PC-9 (cell line): ENCODE measurements at regions not wholly inside any gene's neighbourhood (a gene's known extent, or its start where the extent isn't known, plus 50 kb on each side); places are given as distances from the start of the nearest gene placed in this dataset.

ENCODE experiments used
- BruUV-seq: library from RNA; stranded (reverse); fragments of 400-500 nt; replicated peaks from 2 replicates; lab custom pipeline; 2021; lab: Mats Ljungman, UMichigan
- CTCF ChIA-PET: fragments of 300-600 bp; sonication (Branson Sonifier 250); formaldehyde crosslinking; loops from one replicate; lab custom pipeline; 2022; ENCODE audit warnings: antibody characterized with exemption; lab: Charles Lee
- POLR2A ChIA-PET: fragments of 300-600 bp; sonication (Branson Sonifier 250); formaldehyde crosslinking; loops from one replicate; lab custom pipeline; 2022; ENCODE audit warnings: antibody characterized with exemption; ENCODE audit not compliant: unreplicated experiment; lab: Charles Lee
- DNase-seq, 2 experiments: peaks; one replicate each; pipeline versions ENCODE4 v3.0.0 to v3.0.0-alpha.2; 2015 to 2022; ENCODE audit warnings: mixed read lengths in 1 of 2
- H2AFZ ChIP-seq: fragments of 200-600 bp; sonication (generic); 2 replicates; pipeline ENCODE4 v1.8.1; 2017; ENCODE audit warnings: antibody characterized with exemption
- H3F3A ChIP-seq: fragments of 200-600 bp; sonication (generic); 2 replicates; pipeline ENCODE4 v1.8.1; 2017; ENCODE audit warnings: antibody characterized with exemption, mild to moderate bottlenecking, low read depth; ENCODE audit not compliant: insufficient read depth
- H3K27ac ChIP-seq: fragments of 200-600 bp; sonication (generic); 2 replicates; pipeline ENCODE4 v1.6.1; 2016; ENCODE audit warnings: mixed run types
- H3K27me3 ChIP-seq: fragments of 200-600 bp; sonication (generic); 2 replicates; pipeline ENCODE4 v1.6.1; 2016; ENCODE audit warnings: low read depth, mixed run types; ENCODE audit not compliant: insufficient read depth
- H3K36me3 ChIP-seq: fragments of 200-600 bp; sonication (generic); 2 replicates; pipeline ENCODE4 v1.6.1; 2016; ENCODE audit warnings: low read depth, mixed run types
- H3K4me1 ChIP-seq: fragments of 200-600 bp; sonication (generic); replicated peaks from 2 replicates; pipeline ENCODE4 v1.6.1; 2016; ENCODE audit warnings: mixed run types; ENCODE audit not compliant: insufficient read depth
- H3K4me2 ChIP-seq: fragments of 200-600 bp; sonication (generic); 2 replicates; pipeline ENCODE4 v1.6.1; 2017; ENCODE audit warnings: mixed run types
- H3K4me3 ChIP-seq: fragments of 200-600 bp; sonication (generic); 2 replicates; pipeline ENCODE4 v1.6.1; 2016; ENCODE audit warnings: mixed run types
- H3K79me2 ChIP-seq: fragments of 200-600 bp; sonication (generic); 2 replicates; pipeline ENCODE4 v1.6.1; 2017; ENCODE audit warnings: low read depth, mixed run types
- H3K9me2 ChIP-seq: fragments of 200-600 bp; sonication (generic); 2 replicates; pipeline ENCODE4 v1.8.1; 2017; ENCODE audit warnings: mild to moderate bottlenecking; ENCODE audit not compliant: insufficient read depth
- H3K9me3 ChIP-seq: fragments of 200-600 bp; sonication (generic); 2 replicates; pipeline ENCODE4 v1.8.1; 2016; ENCODE audit warnings: low read depth; ENCODE audit not compliant: insufficient read depth
- H4K20me1 ChIP-seq: fragments of 200-600 bp; sonication (generic); 2 replicates; pipeline ENCODE4 v1.8.1; 2017; ENCODE audit not compliant: insufficient read depth
- CTCF ChIP-seq: fragments of 200-600 bp; sonication (generic); conservative IDR thresholded peaks from 2 replicates; pipeline ENCODE4 v1.6.1; 2017; ENCODE audit warnings: mixed run types, antibody characterized with exemption, mild to moderate bottlenecking, moderate library complexity
- EZH2 ChIP-seq: fragments of 200-600 bp; sonication (generic); IDR thresholded peaks from 2 replicates; pipeline ENCODE4 v1.8.0; 2017; ENCODE audit warnings: antibody characterized with exemption, low read depth
- intact Hi-C: fragments of 100-400 bp; cut with micrococcal nuclease; formaldehyde crosslinking; loops from one replicate; pipeline ENCODE4 v1.10.0; 2022; ENCODE audit not compliant: unreplicated experiment

- POLR2A ChIA-PET, result no interaction called here
- no peak for DNase-seq
- BruUV-seq, result no TSS peak
- no peaks in the 10 kb centered on the region for H3K4me1 ChIP-seq
- H3K9me2 ChIP-seq, result no peaks in the 10 kb centered on the region
- H4K20me1 ChIP-seq, result no peaks in the 10 kb centered on the region
- intact Hi-C loops, result no loop called here
- H3K27me3 ChIP-seq, result no peaks in the 10 kb centered on the region
- CTCF ChIA-PET, result no interaction called here
- TF ChIP-seq EZH2 (no peak), CTCF (no peak)
- H3K4me2 ChIP-seq, result no peak overlapping the region
- H3F3A ChIP-seq, result no peaks in the 10 kb centered on the region
- no peak overlapping the region for H3K27ac ChIP-seq
- H3K4me3 ChIP-seq, result no peak overlapping the region
- H2AFZ ChIP-seq, result no peak overlapping the region
- H3K9me3 ChIP-seq, result no peaks in the 10 kb centered on the region; the same call in 1 of the 2 replicates
- H3K79me2 ChIP-seq, result no peaks in the 10 kb centered on the region
- no peaks in the 10 kb centered on the region for H3K36me3 ChIP-seq
Observed at GRCh38 chr10:64626924-64627323, 1105.7 kb downstream of the REEP3 start.

- CTCF ChIA-PET, result no interaction called here
- Histone ChIP-seq H3F3A (no peaks in the 10 kb centered on the region), H2AFZ (no peak overlapping the region), H3K79me2 (no peaks in the 10 kb centered on the region), H3K9me2 (no peaks in the 10 kb centered on the region), H3K27me3 (no peaks in the 10 kb centered on the region), H3K9me3 (no peaks in the 10 kb centered on the region), H3K36me3 (no peaks in the 10 kb centered on the region), H3K4me3 (no peak overlapping the region), H3K4me2 (no peak overlapping the region), H4K20me1 (no peaks in the 10 kb centered on the region), H3K27ac (no peak overlapping the region), H3K4me1 (no peaks in the 10 kb centered on the region)
- intact Hi-C loops, result no loop called here
- POLR2A ChIA-PET, result no interaction called here
- TF ChIP-seq CTCF, result no peak
- no peak for TF ChIP-seq EZH2
- no peak for DNase-seq
- no TSS peak for BruUV-seq
Observed at GRCh38 chr10:64630534-64630933, 1109.3 kb downstream of the REEP3 start.

GRCh38 chr10:64635906-64636305 is 1114.7 kb downstream of the REEP3 start:
- BruUV-seq, result no TSS peak
- H3K9me2 ChIP-seq, result no peaks in the 10 kb centered on the region
- TF ChIP-seq CTCF (no peak), EZH2 (no peak)
- H3K27ac ChIP-seq, result no peak overlapping the region
- no peaks in the 10 kb centered on the region for H3K36me3 ChIP-seq
- H3K27me3 ChIP-seq, result no peaks in the 10 kb centered on the region
- no peaks in the 10 kb centered on the region for H3F3A ChIP-seq
- H3K4me1 ChIP-seq, result no peaks in the 10 kb centered on the region
- ChIA-PET CTCF (no interaction called here), POLR2A (no interaction called here)
- DNase-seq, result no peak
- no peaks in the 10 kb centered on the region for H4K20me1 ChIP-seq
- no peak overlapping the region for H2AFZ ChIP-seq
- H3K4me3 ChIP-seq, result no peak overlapping the region
- no peaks in the 10 kb centered on the region for H3K9me3 ChIP-seq
- intact Hi-C loops, result no loop called here
- H3K4me2 ChIP-seq, result no peak overlapping the region
- no peaks in the 10 kb centered on the region for H3K79me2 ChIP-seq
